ENCODE measurements at regions not wholly inside any gene's neighbourhood (a gene's known extent, or its start where the extent isn't known, plus 50 kb on each side); places are given as distances from the start of the nearest gene placed in this dataset.

- no peak for DNase-seq
These were observed 521.0 kb downstream of the SOX11 start for GRCh38 chr2:6213056-6213780.

GRCh38 chr2:6214471-6214870, 522.3 kb downstream of the SOX11 start:
- DNase-seq, result no peak

DNA sequence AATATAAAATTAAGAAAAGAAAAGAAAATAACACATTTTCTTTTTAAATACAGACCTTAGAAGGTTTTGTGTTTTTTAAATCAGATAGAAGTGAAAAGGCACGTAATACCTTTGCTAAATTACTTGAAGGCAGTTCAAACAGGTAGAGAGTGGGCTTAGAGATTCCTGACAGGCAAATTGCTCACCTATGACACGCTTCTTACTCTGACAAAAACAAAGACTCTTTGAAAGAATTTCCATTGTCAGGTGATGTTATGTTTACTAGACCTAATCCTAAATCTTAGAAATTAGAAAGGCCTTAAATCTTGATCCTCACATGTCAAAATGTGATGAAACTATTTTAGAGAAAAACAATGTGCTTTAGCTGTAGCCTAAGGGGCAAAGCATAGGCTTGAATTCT, 522.9 kb downstream of the SOX11 start:
- no peak for DNase-seq

DNA sequence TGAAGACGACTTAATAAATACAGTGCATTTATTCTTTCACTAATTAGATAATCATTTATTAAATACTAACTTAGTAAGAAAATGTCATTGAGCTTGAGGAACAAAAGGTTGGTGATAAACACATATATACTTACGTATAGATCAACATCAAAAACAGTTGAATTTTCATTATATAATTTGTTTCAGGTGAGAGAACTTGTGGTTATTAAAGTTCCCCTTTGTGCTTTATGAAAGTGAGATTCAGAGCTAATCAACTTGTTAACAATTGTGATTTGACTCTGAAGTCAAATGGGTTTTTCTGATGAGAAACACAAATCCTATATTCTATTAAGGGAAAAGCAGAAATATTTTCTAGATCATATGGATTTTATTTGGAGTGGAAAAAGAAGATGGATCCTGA, 524.0 kb downstream of the SOX11 start:
- no peak for DNase-seq

- no peak for DNase-seq
These were observed 526.7 kb downstream of the SOX11 start for GRCh38 chr2:6218926-6219325.

DNA sequence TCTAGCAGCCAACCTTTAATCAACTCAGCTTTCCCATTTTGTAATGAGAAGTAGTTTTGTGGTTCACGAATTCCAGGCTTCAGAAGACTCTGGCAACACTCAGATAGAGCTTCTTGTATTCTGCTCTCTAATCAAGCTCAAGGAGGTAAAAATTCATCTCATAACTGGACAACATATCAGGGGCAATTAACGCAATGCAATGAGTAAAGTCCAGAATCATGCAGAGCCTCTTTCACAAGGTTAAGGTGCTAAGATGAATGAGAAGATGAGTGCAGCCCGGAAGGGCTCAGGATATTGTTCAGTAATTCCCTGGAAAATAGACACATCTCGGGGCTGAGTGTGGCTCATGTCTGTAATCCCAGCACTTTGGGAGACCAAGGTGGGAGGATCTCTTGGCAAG, 527.7 kb downstream of the SOX11 start:
- no peak for DNase-seq

- DNase-seq, result peak; percentile 35
These were observed 530.1 kb downstream of the SOX11 start for GRCh38 chr2:6222296-6222695.

GRCh38 chr2:6224267-6224666, 532.1 kb downstream of the SOX11 start:
- DNase-seq, result peak; percentile 56

- DNase-seq, result no peak
These were observed 536.1 kb downstream of the SOX11 start for GRCh38 chr2:6228251-6228650.

DNA sequence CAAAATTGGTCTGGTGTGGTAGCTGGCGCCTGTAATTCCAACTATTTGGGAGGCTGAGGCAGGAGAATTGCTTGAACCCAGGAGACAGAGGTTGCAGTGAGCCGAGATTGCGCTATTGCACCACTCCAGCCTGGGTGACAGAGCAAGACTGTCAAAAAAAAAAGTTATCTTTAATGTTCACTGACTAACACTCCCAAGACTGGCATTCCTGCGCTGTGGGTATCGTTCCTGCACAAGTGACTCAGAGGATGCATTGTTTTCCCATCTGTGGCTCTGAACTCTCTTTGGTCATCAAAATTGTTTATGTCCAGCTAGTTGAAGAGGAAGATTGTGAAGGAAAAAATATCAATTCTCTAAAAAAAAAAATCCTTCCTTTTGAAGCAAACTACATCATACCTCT, 539.0 kb downstream of the SOX11 start:
- DNase-seq, result no peak

- DNase-seq, result peak; percentile 88
These were observed 541.8 kb downstream of the SOX11 start for GRCh38 chr2:6233993-6234392.

- no peak for DNase-seq
These were observed 542.5 kb downstream of the SOX11 start for GRCh38 chr2:6234702-6235101.

DNA sequence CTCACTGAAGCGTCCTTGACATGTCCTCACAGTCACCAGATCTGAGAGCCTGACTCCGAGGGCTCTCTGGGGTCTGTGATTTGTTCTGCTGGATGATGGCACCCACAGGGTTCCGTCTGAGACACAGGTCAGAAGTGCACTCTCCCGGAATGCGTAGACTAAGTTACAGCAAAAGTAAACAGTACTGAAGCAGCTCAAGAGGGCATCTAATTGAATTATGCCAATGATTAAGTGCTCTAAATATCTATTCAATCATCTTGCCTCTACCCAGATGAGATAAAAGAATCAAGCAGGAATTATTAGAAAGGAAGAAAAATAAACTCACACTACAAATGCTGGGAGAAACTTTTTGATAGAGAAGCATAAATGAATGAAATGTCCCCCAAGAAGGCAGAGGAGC, 544.1 kb downstream of the SOX11 start:
- no peak for DNase-seq

DNA sequence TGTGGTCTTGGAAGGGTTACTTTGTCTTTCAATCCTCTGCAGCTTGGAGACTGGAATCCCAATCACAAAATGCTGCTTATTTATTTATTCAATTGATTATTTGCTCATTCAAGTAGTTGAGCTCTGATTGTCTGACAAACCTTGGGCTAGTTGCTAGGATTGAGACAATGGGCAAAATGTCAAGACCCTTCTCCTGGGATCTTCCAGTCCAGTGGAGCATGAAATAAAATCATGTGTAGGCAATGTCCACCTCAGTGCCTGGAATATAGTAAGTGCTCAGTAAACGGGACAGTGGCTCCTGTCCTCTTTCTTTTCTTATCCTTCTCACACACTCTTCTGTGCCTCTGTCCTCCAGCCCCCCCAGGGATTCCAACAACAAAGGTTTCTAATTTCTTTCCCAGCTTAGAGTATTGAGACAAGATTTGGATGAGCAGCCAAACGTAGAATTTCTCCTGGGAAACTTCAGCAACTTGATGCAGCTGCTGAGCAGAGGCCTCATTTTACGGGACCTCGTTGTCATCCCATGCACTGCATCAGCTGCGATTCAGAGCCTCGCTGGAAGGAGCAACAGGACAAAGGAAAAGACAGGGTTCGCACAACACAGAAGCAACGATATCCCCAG, 545.0 kb downstream of the SOX11 start:
- DNase-seq, result no peak

GRCh38 chr2:6249557-6249956, 557.4 kb downstream of the SOX11 start:
- no peak for DNase-seq

DNA sequence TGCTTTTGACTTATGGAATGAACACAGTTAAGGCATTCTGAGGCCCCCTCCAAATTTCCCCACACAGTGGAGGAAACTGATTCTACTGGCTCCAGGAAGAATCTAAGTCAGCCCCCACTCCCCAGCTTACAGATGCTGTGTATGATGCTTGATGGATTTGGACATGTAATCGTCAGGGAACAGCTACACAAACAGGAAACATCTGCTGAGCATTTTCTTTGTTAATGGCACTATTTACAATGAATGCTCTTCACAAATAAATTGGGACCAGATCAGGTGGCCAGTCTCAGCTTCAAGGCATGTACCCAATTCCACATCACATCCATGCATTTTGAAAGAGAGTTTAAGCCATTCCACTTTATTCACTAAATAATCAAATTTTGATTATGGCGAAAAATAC, 562.3 kb downstream of the SOX11 start:
- DNase-seq, result peak; percentile 83

GRCh38 chr2:6264198-6264597, 572.0 kb downstream of the SOX11 start:
- no peak for DNase-seq

- no peak for DNase-seq
These were observed 584.2 kb downstream of the CMPK2 start for GRCh38 chr2:6281524-6281923.

GRCh38 chr2:6283259-6283658, 582.4 kb downstream of the CMPK2 start:
- no peak for DNase-seq

- DNase-seq, result no peak
These were observed 578.3 kb downstream of the CMPK2 start for GRCh38 chr2:6287406-6287805.

DNA sequence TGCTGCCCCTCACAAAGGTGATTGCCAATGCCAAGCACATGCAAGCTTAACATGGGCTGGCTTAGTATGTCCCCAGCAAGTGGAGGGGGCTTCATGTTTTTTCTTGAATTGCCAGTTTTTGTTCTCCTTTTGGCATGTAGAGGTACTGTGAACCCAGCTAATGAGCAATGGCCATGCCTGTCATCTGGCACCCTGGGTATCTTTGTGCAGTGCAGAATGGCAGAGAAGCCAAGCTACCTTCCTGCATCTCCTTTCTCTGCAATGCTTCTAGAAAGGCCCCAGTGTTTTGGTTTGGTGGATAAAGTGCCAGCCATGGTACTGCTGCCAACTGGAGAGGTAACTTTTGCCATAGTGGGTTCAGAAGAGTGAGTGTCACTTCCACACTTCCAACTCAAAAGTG, 576.9 kb downstream of the CMPK2 start:
- DNase-seq, result no peak

- peak; percentile 97 for DNase-seq
These were observed 575.3 kb downstream of the CMPK2 start for GRCh38 chr2:6290217-6291015.

DNA sequence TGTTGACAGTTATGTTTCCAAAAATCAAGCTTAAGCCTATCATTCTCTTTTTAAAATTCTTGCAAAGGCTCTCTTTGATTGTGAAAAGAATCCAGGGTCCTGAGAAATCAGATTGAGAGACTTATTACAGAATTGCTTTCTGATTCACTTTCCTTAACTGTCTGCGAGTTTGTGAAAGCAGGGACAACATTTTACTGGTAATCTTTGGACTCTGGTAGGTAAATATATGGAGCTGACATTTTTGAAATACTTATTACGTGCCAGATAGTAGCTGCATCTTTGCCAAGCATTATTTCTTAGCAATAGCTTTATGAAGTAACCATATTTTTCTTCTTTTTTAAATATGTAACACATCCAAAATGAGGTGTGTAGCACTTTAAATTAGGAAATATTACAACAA, 570.9 kb downstream of the CMPK2 start:
- no peak for DNase-seq

- DNase-seq, result no peak
These were observed 568.5 kb downstream of the CMPK2 start for GRCh38 chr2:6297238-6297637.

Data from NCI-H69 (cell line).